Vagina (tissue), 2 donors: ENCODE measurements at regions not wholly inside any gene's neighbourhood (a gene's known extent, or its start where the extent isn't known, plus 50 kb on each side); places are given as distances from the start of the nearest gene placed in this dataset.

Source experiments
- DNase-seq, 2 donors: peaks; one replicate each; pipeline ENCODE4 v3.0.0-alpha.2; 2017; ENCODE audit errors: extremely low spot score in 2 of 2
- H3K27ac ChIP-seq: fragments of 200-600 bp; sonication (generic); one replicate; pipeline ENCODE4 v1.5.1; 2019
- H3K27me3 ChIP-seq: fragments of 200-600 bp; sonication (generic); one replicate; pipeline ENCODE4 v1.5.1; 2019
- H3K36me3 ChIP-seq, 2 donors: fragments of 200-600 bp; sonication (generic); one replicate each; pipeline ENCODE4 v1.5.1; 2017 to 2019
- H3K4me1 ChIP-seq: fragments of 200-600 bp; sonication (generic); one replicate; pipeline ENCODE4 v1.5.1; 2019
- H3K4me3 ChIP-seq, 2 donors: fragments of 200-600 bp; sonication (generic); 1 replicate in 1 of 2; 2 replicates in 1 of 2; pipeline ENCODE4 v1.5.1; 2016 to 2019
- H3K9me3 ChIP-seq: fragments of 200-600 bp; sonication (generic); one replicate; pipeline ENCODE4 v1.5.1; 2019
- POLR2A ChIP-seq, 2 donors: fragments of 450-650 bp; IDR thresholded peaks; one replicate each; pipeline ENCODE4 v1.6.1; 2017; ENCODE audit warnings: antibody characterized with exemption in 2 of 2, mild to moderate bottlenecking in 2 of 2, moderate library complexity in 2 of 2
- POLR2AphosphoS5 ChIP-seq, 2 donors: sonication (generic); formaldehyde crosslinking; IDR thresholded peaks; one replicate each; pipeline ENCODE4 v1.9.0; 2017; ENCODE audit warnings: antibody characterized with exemption in 2 of 2, mild to moderate bottlenecking in 2 of 2, low read depth in 1 of 2; ENCODE audit not compliant: insufficient read depth in 1 of 2
- intact Hi-C: fragments of 100-400 bp; cut with DNase I; formaldehyde crosslinking; loops from one replicate; pipeline ENCODE4 v1.15.1; 2023
- TF ChIP-seq, protein P1 (sequence below), 3 experiments: fragments of 450-650 bp in 2 of 3; fragments of 200-600 bp in 1 of 3; sonication (generic) in 1 of 3; IDR thresholded peaks; one replicate each; pipeline ENCODE4 v1.5.1; 2017 to 2019; ENCODE audit warnings: antibody characterized with exemption in 3 of 3, mild to moderate bottlenecking in 2 of 3, moderate library complexity in 2 of 3

DNA sequence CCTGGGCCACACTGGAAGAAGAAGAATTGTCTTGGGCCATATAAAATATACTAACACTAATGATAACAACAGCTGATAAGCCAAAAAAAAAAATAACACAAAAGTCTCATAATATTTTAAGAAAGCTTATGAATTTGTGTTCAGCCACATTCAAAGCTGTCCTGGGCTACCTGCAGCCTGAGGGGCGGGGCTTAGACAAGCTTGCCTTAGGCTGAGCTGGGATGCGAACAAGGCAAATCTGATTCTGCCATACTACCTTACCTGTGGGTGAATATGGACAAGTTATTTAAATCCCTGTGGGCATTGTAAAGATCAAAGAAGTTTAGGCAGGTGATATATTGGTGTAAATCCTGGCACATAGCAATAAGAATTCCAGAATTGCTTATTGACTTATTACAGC, 212.3 kb upstream of the ATP10B start:
- Histone ChIP-seq H3K27me3 (no peaks in the 10 kb centered on the region), H3K27ac (no peak overlapping the region), H3K36me3 (no peaks in the 10 kb centered on the region), H3K4me1 (no peaks in the 10 kb centered on the region), H3K4me3 (no peak overlapping the region), H3K9me3 (no peaks in the 10 kb centered on the region)
- TF ChIP-seq, protein P1, sequence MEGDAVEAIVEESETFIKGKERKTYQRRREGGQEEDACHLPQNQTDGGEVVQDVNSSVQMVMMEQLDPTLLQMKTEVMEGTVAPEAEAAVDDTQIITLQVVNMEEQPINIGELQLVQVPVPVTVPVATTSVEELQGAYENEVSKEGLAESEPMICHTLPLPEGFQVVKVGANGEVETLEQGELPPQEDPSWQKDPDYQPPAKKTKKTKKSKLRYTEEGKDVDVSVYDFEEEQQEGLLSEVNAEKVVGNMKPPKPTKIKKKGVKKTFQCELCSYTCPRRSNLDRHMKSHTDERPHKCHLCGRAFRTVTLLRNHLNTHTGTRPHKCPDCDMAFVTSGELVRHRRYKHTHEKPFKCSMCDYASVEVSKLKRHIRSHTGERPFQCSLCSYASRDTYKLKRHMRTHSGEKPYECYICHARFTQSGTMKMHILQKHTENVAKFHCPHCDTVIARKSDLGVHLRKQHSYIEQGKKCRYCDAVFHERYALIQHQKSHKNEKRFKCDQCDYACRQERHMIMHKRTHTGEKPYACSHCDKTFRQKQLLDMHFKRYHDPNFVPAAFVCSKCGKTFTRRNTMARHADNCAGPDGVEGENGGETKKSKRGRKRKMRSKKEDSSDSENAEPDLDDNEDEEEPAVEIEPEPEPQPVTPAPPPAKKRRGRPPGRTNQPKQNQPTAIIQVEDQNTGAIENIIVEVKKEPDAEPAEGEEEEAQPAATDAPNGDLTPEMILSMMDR (IDR thresholded peaks at IDR 0.05): no peak
- no peak for TF ChIP-seq POLR2A (IDR thresholded peaks at IDR 0.05)
- no peak for TF ChIP-seq POLR2AphosphoS5 (IDR thresholded peaks at IDR 0.05; ENCODE audit: insufficient read depth in 1 of 2, low read depth in 1 of 2)
- intact Hi-C loops: no loop called here
- no peak for DNase-seq

DNA sequence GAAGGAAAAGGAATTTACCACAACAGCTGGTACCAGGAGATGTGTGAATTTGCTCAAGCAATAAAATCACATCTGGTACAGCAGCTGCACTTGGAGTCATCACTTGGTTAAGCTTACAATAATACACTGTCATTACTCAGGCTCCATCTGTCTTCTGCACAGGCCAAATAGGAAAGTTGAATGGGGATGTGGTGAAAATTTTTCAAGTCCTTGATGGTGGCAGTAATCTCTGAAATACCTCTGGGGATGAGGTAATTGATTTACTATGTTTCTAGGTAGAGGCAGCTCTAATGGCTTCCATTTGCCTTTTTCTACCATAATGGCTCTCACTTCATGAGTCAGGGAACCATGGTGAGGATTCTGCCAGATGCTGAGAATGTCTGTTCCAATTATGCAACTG, 206.8 kb upstream of the ATP10B start:
- TF ChIP-seq POLR2A (IDR thresholded peaks at IDR 0.05): no peak
- TF ChIP-seq, protein P1 (IDR thresholded peaks at IDR 0.05): no peak
- TF ChIP-seq POLR2AphosphoS5 (IDR thresholded peaks at IDR 0.05; ENCODE audit: insufficient read depth in 1 of 2, low read depth in 1 of 2): no peak
- H3K9me3 ChIP-seq: no peaks in the 10 kb centered on the region
- H3K4me3 ChIP-seq: no peak overlapping the region
- no peak for DNase-seq
- H3K27ac ChIP-seq: no peak overlapping the region
- H3K36me3 ChIP-seq: no peaks in the 10 kb centered on the region
- intact Hi-C loops: no loop called here
- no peaks in the 10 kb centered on the region for H3K4me1 ChIP-seq
- no peaks in the 10 kb centered on the region for H3K27me3 ChIP-seq

DNA sequence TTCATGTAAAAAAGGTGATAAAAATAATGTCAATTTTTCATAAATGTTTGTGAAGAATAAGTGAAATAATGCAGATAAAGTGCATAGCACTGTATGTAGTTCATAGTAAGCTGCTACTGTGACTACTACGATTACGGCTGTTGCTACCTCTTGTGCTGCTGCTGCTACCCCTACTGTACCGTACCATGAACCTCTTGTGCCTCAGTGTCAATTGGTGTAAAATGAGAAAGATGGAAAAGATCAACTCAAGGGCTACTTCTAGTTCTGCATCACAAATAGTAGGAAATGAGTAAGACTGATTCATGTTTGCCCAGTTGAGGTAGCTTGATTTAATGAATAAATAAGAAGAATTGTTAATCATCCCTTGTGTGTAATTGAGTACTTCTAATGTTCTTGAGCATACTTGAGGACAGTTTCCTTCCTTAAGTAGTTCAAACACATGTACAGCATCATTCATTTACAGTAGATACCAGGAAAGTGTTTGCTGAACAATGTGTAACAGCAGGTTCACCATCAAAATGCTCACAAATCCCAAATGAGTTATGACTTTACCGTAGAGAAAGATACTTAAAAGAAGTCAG, 200.0 kb upstream of the ATP10B start:
- Histone ChIP-seq H3K36me3 (no peaks in the 10 kb centered on the region), H3K27me3 (no peaks in the 10 kb centered on the region), H3K27ac (no peak overlapping the region), H3K4me1 (no peaks in the 10 kb centered on the region), H3K9me3 (no peaks in the 10 kb centered on the region), H3K4me3 (no peak overlapping the region)
- TF ChIP-seq, protein P1 (IDR thresholded peaks at IDR 0.05): no peak
- TF ChIP-seq POLR2AphosphoS5 (IDR thresholded peaks at IDR 0.05; ENCODE audit: insufficient read depth in 1 of 2, low read depth in 1 of 2): no peak
- no peak for TF ChIP-seq POLR2A (IDR thresholded peaks at IDR 0.05)
- DNase-seq: no peak
- intact Hi-C loops: no loop called here

DNA sequence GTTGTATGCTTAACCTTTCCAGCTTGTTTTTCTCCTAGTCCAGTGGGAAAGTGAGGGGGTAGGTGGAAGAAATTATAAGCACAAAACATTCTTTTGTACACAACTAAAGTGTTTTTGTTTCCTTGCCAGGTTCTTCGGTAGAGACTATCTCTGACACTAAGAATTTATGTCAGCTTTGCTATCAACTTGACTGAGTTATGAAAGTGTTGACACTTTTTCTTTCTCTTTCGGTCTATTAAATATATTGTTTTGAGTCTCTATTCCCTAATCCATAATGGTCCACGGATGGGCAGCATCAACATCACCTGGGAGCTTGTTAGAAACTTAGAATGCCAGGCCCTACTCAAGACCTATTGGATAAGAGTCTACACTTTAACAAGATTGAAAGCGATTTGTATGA, 195.0 kb upstream of the ATP10B start:
- no peak for DNase-seq
- Histone ChIP-seq H3K4me3 (no peak overlapping the region), H3K4me1 (no peaks in the 10 kb centered on the region), H3K36me3 (no peaks in the 10 kb centered on the region), H3K27me3 (no peaks in the 10 kb centered on the region), H3K9me3 (no peaks in the 10 kb centered on the region), H3K27ac (no peak overlapping the region)
- intact Hi-C loops: no loop called here
- TF ChIP-seq, protein P1 (IDR thresholded peaks at IDR 0.05): no peak
- TF ChIP-seq POLR2A (IDR thresholded peaks at IDR 0.05) (no peak), POLR2AphosphoS5 (IDR thresholded peaks at IDR 0.05; ENCODE audit: insufficient read depth in 1 of 2, low read depth in 1 of 2) (no peak)

DNA sequence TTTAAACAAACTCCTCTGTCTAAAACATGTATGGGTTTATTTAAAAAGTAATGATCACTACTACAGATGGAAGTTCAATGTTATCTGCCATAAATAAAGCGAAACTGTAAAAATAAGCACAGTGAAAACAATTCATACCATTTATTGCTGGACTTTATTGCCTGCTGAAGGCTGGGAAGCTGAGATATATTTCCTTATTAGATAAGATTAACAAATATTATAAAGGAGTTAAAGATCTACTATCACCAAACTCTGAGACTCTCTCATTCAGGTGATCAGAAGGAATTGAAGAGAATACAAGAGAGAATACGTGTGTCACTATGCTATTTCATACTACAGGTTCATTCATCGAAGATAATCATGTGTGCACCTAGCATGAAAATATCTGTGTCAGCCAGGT, 190.9 kb upstream of the ATP10B start:
- no peaks in the 10 kb centered on the region for H3K27me3 ChIP-seq
- no peak overlapping the region for H3K27ac ChIP-seq
- intact Hi-C loops: no loop called here
- TF ChIP-seq POLR2AphosphoS5 (IDR thresholded peaks at IDR 0.05; ENCODE audit: insufficient read depth in 1 of 2, low read depth in 1 of 2) (no peak), POLR2A (IDR thresholded peaks at IDR 0.05) (no peak)
- TF ChIP-seq, protein P1 (IDR thresholded peaks at IDR 0.05): no peak
- H3K4me1 ChIP-seq: no peaks in the 10 kb centered on the region
- H3K36me3 ChIP-seq: no peaks in the 10 kb centered on the region
- H3K4me3 ChIP-seq: no peak overlapping the region
- no peaks in the 10 kb centered on the region for H3K9me3 ChIP-seq
- no peak for DNase-seq
